ENCODE measurements at regions not wholly inside any gene's neighbourhood (a gene's known extent, or its start where the extent isn't known, plus 50 kb on each side); places are given as distances from the start of the nearest gene placed in this dataset.

- TF ChIP-seq CTCF (IDR thresholded peaks at IDR 0.05 in 8 of 11, conservative IDR thresholded peaks at IDR 0.05 in 3 of 11) (no peak), POLR2A (IDR thresholded peaks at IDR 0.05) (no peak)
These were observed 122.9 kb downstream of the RFC3 start for GRCh38 chr13:33940898-33941297.

Measured in spleen (tissue), 7 donors.